Ishikawa (cell line): ENCODE measurements at regions not wholly inside any gene's neighbourhood (a gene's known extent, or its start where the extent isn't known, plus 50 kb on each side); places are given as distances from the start of the nearest gene placed in this dataset.

ENCODE experiments used
- CEBPB ChIP-seq: IDR thresholded peaks from 2 replicates; pipeline ENCODE4 v1.6.1; 2012
- CREB1 ChIP-seq: IDR thresholded peaks from 2 replicates; pipeline ENCODE4 v1.6.1; 2012; ENCODE audit warnings: low read depth
- EGR1 ChIP-seq: IDR thresholded peaks from 2 replicates; pipeline ENCODE4 v1.6.1; 2012
- EP300 ChIP-seq: IDR thresholded peaks from 2 replicates; pipeline ENCODE4 v1.6.1; 2012; ENCODE audit warnings: borderline replicate concordance
- FOXM1 ChIP-seq: IDR thresholded peaks from 2 replicates; pipeline ENCODE4 v1.6.1; 2012; ENCODE audit warnings: low read depth, borderline replicate concordance
- NFIC ChIP-seq: IDR thresholded peaks from 2 replicates; pipeline ENCODE4 v1.6.1; 2012
- RAD21 ChIP-seq: IDR thresholded peaks from 2 replicates; pipeline ENCODE4 v1.6.1; 2012; ENCODE audit warnings: low read depth
- REST ChIP-seq: IDR thresholded peaks from 2 replicates; pipeline ENCODE4 v1.6.1; 2012; ENCODE audit warnings: low read depth, mild to moderate bottlenecking
- TAF1 ChIP-seq: IDR thresholded peaks from 2 replicates; pipeline ENCODE4 v1.6.1; 2012; ENCODE audit warnings: low read depth, mild to moderate bottlenecking
- TCF12 ChIP-seq: IDR thresholded peaks from 2 replicates; pipeline ENCODE4 v1.6.1; 2012; ENCODE audit warnings: low read depth
- TEAD4 ChIP-seq: IDR thresholded peaks from 2 replicates; pipeline ENCODE4 v1.6.1; 2012
- YY1 ChIP-seq: IDR thresholded peaks from 2 replicates; pipeline ENCODE4 v1.6.1; 2012; ENCODE audit warnings: low read depth
- ZBTB7A ChIP-seq: IDR thresholded peaks from 2 replicates; pipeline ENCODE4 v1.6.1; 2012; ENCODE audit warnings: low read depth
- TF ChIP-seq, protein P1 (sequence below): IDR thresholded peaks from 2 replicates; pipeline ENCODE4 v1.6.1; 2012
- TF ChIP-seq, protein P2 (sequence below): IDR thresholded peaks from 2 replicates; pipeline ENCODE4 v1.6.1; 2012

- TF ChIP-seq TAF1 = no peak
- no peak for TF ChIP-seq CEBPB
- TF ChIP-seq YY1 = no peak
- TF ChIP-seq CREB1 = no peak
- TF ChIP-seq EGR1 = no peak
Observed at GRCh38 chr15:58293622-58294550, 137.9 kb upstream of the LIPC start.

GRCh38 chr15:58294681-58295254 is 137.0 kb upstream of the LIPC start:
- TF ChIP-seq TCF12 (no peak), RAD21 (no peak), TEAD4 (no peak)
- TF ChIP-seq, protein P1, sequence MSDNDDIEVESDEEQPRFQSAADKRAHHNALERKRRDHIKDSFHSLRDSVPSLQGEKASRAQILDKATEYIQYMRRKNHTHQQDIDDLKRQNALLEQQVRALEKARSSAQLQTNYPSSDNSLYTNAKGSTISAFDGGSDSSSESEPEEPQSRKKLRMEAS = no peak

DNA sequence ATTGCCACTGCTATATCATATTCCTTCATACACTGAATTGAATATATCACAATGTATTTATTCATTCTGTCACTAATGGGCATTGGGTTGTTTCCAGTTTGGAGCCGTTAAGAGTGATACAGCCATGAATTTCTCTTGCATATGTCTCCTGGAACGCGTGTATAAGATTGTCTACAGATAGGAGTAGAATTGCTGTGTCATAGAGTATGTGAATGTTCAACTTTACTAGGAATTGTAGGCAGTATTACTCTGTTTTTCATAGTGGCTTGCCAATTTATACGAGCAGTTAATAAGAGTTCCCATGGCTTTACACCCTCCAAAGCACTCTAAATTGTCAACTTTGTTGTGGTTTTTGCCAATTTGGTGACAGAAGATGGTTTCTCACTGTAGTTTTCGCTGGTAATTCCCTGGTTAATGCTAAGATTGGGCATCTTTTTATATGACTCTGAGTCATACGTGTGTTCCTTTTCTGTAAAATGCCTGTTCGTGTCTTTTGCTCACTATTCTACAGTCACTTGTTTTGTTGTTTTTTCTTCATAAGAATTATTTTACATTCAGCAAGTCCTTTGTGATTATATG is 136.1 kb upstream of the LIPC start:
- no peak for TF ChIP-seq EGR1
- TF ChIP-seq NFIC = no peak
- no peak for TF ChIP-seq EP300

- TF ChIP-seq FOXM1 (no peak), TCF12 (no peak), TEAD4 (no peak), CEBPB (no peak), EP300 (no peak), REST (no peak), ZBTB7A (no peak), RAD21 (no peak), CREB1 (no peak), NFIC (no peak), YY1 (no peak), TAF1 (no peak), EGR1 (no peak)
- TF ChIP-seq, protein P1 = no peak
- TF ChIP-seq, protein P2, sequence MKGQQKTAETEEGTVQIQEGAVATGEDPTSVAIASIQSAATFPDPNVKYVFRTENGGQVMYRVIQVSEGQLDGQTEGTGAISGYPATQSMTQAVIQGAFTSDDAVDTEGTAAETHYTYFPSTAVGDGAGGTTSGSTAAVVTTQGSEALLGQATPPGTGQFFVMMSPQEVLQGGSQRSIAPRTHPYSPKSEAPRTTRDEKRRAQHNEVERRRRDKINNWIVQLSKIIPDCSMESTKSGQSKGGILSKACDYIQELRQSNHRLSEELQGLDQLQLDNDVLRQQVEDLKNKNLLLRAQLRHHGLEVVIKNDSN = no peak
Observed at GRCh38 chr15:58296276-58296675, 135.5 kb upstream of the LIPC start.

GRCh38 chr15:58297639-58298038 is 134.2 kb upstream of the LIPC start:
- TF ChIP-seq CREB1 (no peak), YY1 (no peak)

DNA sequence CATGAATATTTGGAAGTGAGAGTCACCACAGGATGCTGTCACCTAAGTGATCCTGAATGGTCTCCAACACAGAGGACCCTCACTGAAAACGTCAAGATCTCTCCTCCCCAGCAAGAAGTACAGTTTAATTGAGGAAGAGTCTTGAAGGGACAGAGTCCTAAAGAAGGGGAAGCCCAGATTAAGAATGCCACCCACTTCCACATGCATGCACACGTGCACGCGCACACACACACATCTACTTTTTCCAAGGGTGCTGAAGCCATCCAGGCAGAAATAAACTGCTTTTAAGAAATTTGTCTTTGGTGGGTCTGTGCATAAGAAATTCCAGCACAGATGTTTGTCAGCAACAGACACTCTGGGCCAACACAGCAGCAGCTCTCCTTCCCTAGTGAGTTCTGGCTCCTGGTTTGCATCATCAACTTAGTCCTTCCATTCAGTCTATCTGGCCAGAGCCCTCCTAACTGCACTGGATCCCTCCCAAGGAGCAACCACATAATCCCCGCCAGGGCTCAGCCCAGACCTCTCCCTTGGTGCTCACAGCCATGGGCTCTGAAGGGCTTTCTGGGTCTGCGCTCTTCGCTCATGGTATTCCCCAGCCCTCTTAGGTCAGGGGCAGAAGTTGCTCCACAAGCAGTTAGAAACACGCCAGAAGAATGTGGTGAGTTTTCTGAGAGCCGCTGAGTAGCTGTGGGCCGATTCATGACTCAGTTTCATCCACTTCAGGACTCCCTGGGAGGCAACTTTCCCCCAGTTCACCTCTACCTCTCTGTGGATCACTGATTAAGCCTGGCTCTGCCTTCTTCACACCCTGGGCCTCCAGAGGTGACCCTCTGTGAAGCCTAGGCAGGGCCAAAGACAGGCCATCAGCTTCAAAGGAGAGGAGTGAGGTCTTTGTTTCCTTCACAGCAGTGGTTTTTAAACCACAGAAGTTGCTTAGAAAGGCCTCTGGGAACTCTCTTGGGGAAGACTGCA is 132.6 kb upstream of the LIPC start:
- no peak for TF ChIP-seq EP300
- TF ChIP-seq YY1 = no peak
- no peak for TF ChIP-seq CREB1
- no peak for TF ChIP-seq TAF1
- TF ChIP-seq TEAD4 = no peak
- TF ChIP-seq REST = no peak
- no peak for TF ChIP-seq ZBTB7A
- TF ChIP-seq FOXM1 = no peak
